IPS-15b (cell line): ENCODE measurements at regions not wholly inside any gene's neighbourhood (a gene's known extent, or its start where the extent isn't known, plus 50 kb on each side); places are given as distances from the start of the nearest gene placed in this dataset.
"Not testable (repeated sequence)": the region's sequence is repeated elsewhere in the genome, so short reads cannot be mapped to it uniquely, and the experiment has no call there.

Experiments used
- H3K27me3 ChIP-seq: one replicate; pipeline ENCODE4 v1.6.1; 2013; ENCODE audit warnings: low read length; ENCODE audit not compliant: control insufficient read depth, insufficient read depth
- H3K36me3 ChIP-seq: one replicate; pipeline ENCODE4 v1.6.1; 2013; ENCODE audit warnings: low read length; ENCODE audit not compliant: control insufficient read depth, insufficient read depth
- H3K4me1 ChIP-seq: one replicate; pipeline ENCODE4 v1.6.1; 2013; ENCODE audit warnings: mild to moderate bottlenecking, low read length; ENCODE audit not compliant: control insufficient read depth, insufficient read depth
- H3K4me3 ChIP-seq: one replicate; pipeline ENCODE4 v1.5.1; 2013; ENCODE audit warnings: low read depth, low read length
- H3K9ac ChIP-seq: one replicate; pipeline ENCODE4 v1.6.1; 2013; ENCODE audit warnings: low read depth, mild to moderate bottlenecking, low read length
- H3K9me3 ChIP-seq: one replicate; pipeline ENCODE4 v1.6.1; 2013; ENCODE audit warnings: mild to moderate bottlenecking, low read length; ENCODE audit not compliant: control insufficient read depth, insufficient read depth

- Histone ChIP-seq H3K27me3 (no peaks in the 10 kb centered on the region), H3K4me3 (no peak overlapping the region), H3K9me3 (no peaks in the 10 kb centered on the region)
Observed at GRCh38 chr6:115583290-115583689, 477.4 kb downstream of the FRK start.

GRCh38 chr6:115582386-115582785 lies 478.3 kb downstream of the FRK start:
- no peaks in the 10 kb centered on the region for H3K9me3 ChIP-seq

More at GRCh38 chr6:115583290-115583689, 477.4 kb downstream of the FRK start:
- no peaks in the 10 kb centered on the region for H3K4me1 ChIP-seq
- H3K36me3 ChIP-seq: no peaks in the 10 kb centered on the region
- H3K9ac ChIP-seq: no peak overlapping the region

GRCh38 chr6:115579565-115579964 lies 481.1 kb downstream of the FRK start:
- not testable (repeated sequence) for H3K4me1 ChIP-seq, H3K9ac ChIP-seq, H3K27me3 ChIP-seq, H3K4me3 ChIP-seq, H3K9me3 ChIP-seq, H3K36me3 ChIP-seq

More at GRCh38 chr6:115582386-115582785, 478.3 kb downstream of the FRK start:
- Histone ChIP-seq H3K27me3 (no peaks in the 10 kb centered on the region), H3K4me3 (no peak overlapping the region), H3K9ac (no peak overlapping the region), H3K4me1 (no peaks in the 10 kb centered on the region), H3K36me3 (no peaks in the 10 kb centered on the region)

GRCh38 chr6:115577270-115577669 lies 483.4 kb downstream of the FRK start:
- H3K36me3 ChIP-seq: no peaks in the 10 kb centered on the region
- H3K4me1 ChIP-seq: no peaks in the 10 kb centered on the region
- no peaks in the 10 kb centered on the region for H3K9me3 ChIP-seq
- H3K27me3 ChIP-seq: no peaks in the 10 kb centered on the region
- no peak overlapping the region for H3K4me3 ChIP-seq
- H3K9ac ChIP-seq: no peak overlapping the region

- Histone ChIP-seq H3K27me3 (no peaks in the 10 kb centered on the region), H3K4me3 (no peak overlapping the region), H3K9ac (no peak overlapping the region), H3K36me3 (no peaks in the 10 kb centered on the region), H3K9me3 (no peaks in the 10 kb centered on the region), H3K4me1 (no peaks in the 10 kb centered on the region)
Observed at GRCh38 chr6:115575285-115575684, 485.4 kb downstream of the FRK start.

GRCh38 chr6:115573861-115574260 lies 486.8 kb downstream of the FRK start:
- no peak overlapping the region for H3K4me3 ChIP-seq
- H3K4me1 ChIP-seq: no peaks in the 10 kb centered on the region
- H3K9me3 ChIP-seq: no peaks in the 10 kb centered on the region
- no peak overlapping the region for H3K9ac ChIP-seq
- H3K27me3 ChIP-seq: no peaks in the 10 kb centered on the region
- no peaks in the 10 kb centered on the region for H3K36me3 ChIP-seq

GRCh38 chr6:115570331-115570730 lies 490.4 kb downstream of the FRK start:
- H3K4me1 ChIP-seq: no peaks in the 10 kb centered on the region
- H3K36me3 ChIP-seq: no peaks in the 10 kb centered on the region
- no peak overlapping the region for H3K4me3 ChIP-seq
- H3K27me3 ChIP-seq: no peaks in the 10 kb centered on the region
- no peak overlapping the region for H3K9ac ChIP-seq
- H3K9me3 ChIP-seq: no peaks in the 10 kb centered on the region

- no peaks in the 10 kb centered on the region for H3K36me3 ChIP-seq
- peaks cover 18% of the 10 kb centered on the region for H3K27me3 ChIP-seq
- no peak overlapping the region for H3K4me3 ChIP-seq
- no peaks in the 10 kb centered on the region for H3K4me1 ChIP-seq
- H3K9me3 ChIP-seq: no peaks in the 10 kb centered on the region
- no peak overlapping the region for H3K9ac ChIP-seq
Observed at GRCh38 chr6:115554060-115554459, 506.6 kb downstream of the FRK start.

GRCh38 chr6:115551527-115551926 lies 509.2 kb downstream of the FRK start:
- Histone ChIP-seq H3K4me1 (no peaks in the 10 kb centered on the region), H3K36me3 (no peaks in the 10 kb centered on the region), H3K9ac (no peak overlapping the region), H3K27me3 (peaks cover 38% of the 10 kb centered on the region), H3K9me3 (no peaks in the 10 kb centered on the region), H3K4me3 (no peak overlapping the region)

- Histone ChIP-seq H3K27me3 (peaks cover 50% of the 10 kb centered on the region), H3K4me3 (peak overlapping the region; percentile 45), H3K9ac (no peak overlapping the region), H3K4me1 (peaks cover 2% of the 10 kb centered on the region), H3K36me3 (no peaks in the 10 kb centered on the region), H3K9me3 (no peaks in the 10 kb centered on the region)
Observed at GRCh38 chr6:115545672-115545986, 515.1 kb downstream of the FRK start.

GRCh38 chr6:115544765-115545671 lies 515.7 kb downstream of the FRK start:
- no peaks in the 10 kb centered on the region for H3K36me3 ChIP-seq
- H3K9me3 ChIP-seq: no peaks in the 10 kb centered on the region
- H3K27me3 ChIP-seq: peaks cover 44% of the 10 kb centered on the region
- H3K4me3 ChIP-seq: peak overlapping the region; percentile 45
- H3K9ac ChIP-seq: no peak overlapping the region
- peaks cover 2% of the 10 kb centered on the region for H3K4me1 ChIP-seq

- H3K4me3 ChIP-seq: no peak overlapping the region
- peaks cover 4% of the 10 kb centered on the region for H3K27me3 ChIP-seq
- H3K9ac ChIP-seq: no peak overlapping the region
- H3K36me3 ChIP-seq: no peaks in the 10 kb centered on the region
- H3K4me1 ChIP-seq: peaks cover 2% of the 10 kb centered on the region
- H3K9me3 ChIP-seq: no peaks in the 10 kb centered on the region
Observed at GRCh38 chr6:115540077-115540869, 520.4 kb downstream of the FRK start.
